Activated T-helper 2 cell treated with anti-CD3 and anti-CD28 coated beads, Interferon-gamma antibody, Interleukin-2, Interleukin-4, amounts not matched to agents 10 μg/mL and 5 μg/mL and 100 μg/mL, durations not matched to agents 14 hours and 24 hours and 36 hours (primary cell): ENCODE measurements at regions not wholly inside any gene's neighbourhood (a gene's known extent, or its start where the extent isn't known, plus 50 kb on each side); places are given as distances from the start of the nearest gene placed in this dataset.
"Not testable (repeated sequence)": the region's sequence is repeated elsewhere in the genome, so short reads cannot be mapped to it uniquely, and the experiment has no call there.

Experiments used
- DNase-seq: peaks from one replicate; pipeline ENCODE4 v3.0.0; 2021; ENCODE audit warnings: low spot score
- H3K27ac Mint-ChIP-seq: one replicate; pipeline ENCODE4 v1.8.0; 2021; ENCODE audit warnings: mixed read lengths
- H3K27me3 Mint-ChIP-seq: one replicate; pipeline ENCODE4 v1.8.0; 2021; ENCODE audit warnings: low read depth, mixed read lengths
- H3K36me3 Mint-ChIP-seq: one replicate; pipeline ENCODE4 v1.8.0; 2021; ENCODE audit warnings: low read depth, mixed read lengths
- H3K4me1 Mint-ChIP-seq: one replicate; pipeline ENCODE4 v1.8.0; 2021; ENCODE audit warnings: low read depth, mixed read lengths
- H3K4me3 Mint-ChIP-seq: one replicate; pipeline ENCODE4 v1.8.0; 2021; ENCODE audit warnings: low read depth, mild to moderate bottlenecking, moderate library complexity, mixed read lengths
- H3K9me3 Mint-ChIP-seq: one replicate; pipeline ENCODE4 v1.8.0; 2021; ENCODE audit warnings: mixed read lengths
- intact Hi-C: fragments of 100-400 bp; cut with micrococcal nuclease; formaldehyde crosslinking; loops from one replicate; pipeline ENCODE4 v1.15.1; 2023

- intact Hi-C loops, result no loop called here
- no peaks in the 10 kb centered on the region for H3K4me1 Mint-ChIP-seq
These were observed 761.9 kb upstream of the SLITRK5 start for GRCh38 chr13:86909318-86909717.

GRCh38 chr13:86914757-86915156, 756.4 kb upstream of the SLITRK5 start:
- Mint-ChIP-seq H3K4me3 (no peak overlapping the region), H3K27me3 (no peaks in the 10 kb centered on the region), H3K9me3 (peaks cover 19% of the 10 kb centered on the region), H3K4me1 (no peaks in the 10 kb centered on the region), H3K36me3 (no peaks in the 10 kb centered on the region), H3K27ac (no peak overlapping the region)
- DNase-seq, result no peak
- intact Hi-C loops, result no loop called here

More at GRCh38 chr13:86909318-86909717, 761.9 kb upstream of the SLITRK5 start:
- no peaks in the 10 kb centered on the region for H3K36me3 Mint-ChIP-seq
- H3K27ac Mint-ChIP-seq, result no peak overlapping the region
- H3K9me3 Mint-ChIP-seq, result peaks cover 10% of the 10 kb centered on the region
- no peaks in the 10 kb centered on the region for H3K27me3 Mint-ChIP-seq
- no peak overlapping the region for H3K4me3 Mint-ChIP-seq
- no peak for DNase-seq

GRCh38 chr13:86917438-86917837, 753.7 kb upstream of the SLITRK5 start:
- H3K27me3 Mint-ChIP-seq, H3K4me3 Mint-ChIP-seq, H3K27ac Mint-ChIP-seq, H3K36me3 Mint-ChIP-seq, DNase-seq, intact Hi-C loops, H3K4me1 Mint-ChIP-seq: not testable (repeated sequence)
- peaks cover 16% of the 10 kb centered on the region for H3K9me3 Mint-ChIP-seq

GRCh38 chr13:86918682-86919081, 752.5 kb upstream of the SLITRK5 start:
- H3K4me1 Mint-ChIP-seq, result no peaks in the 10 kb centered on the region
- no peaks in the 10 kb centered on the region for H3K27me3 Mint-ChIP-seq
- DNase-seq, result no peak
- intact Hi-C loops, result no loop called here
- H3K4me3 Mint-ChIP-seq, result no peak overlapping the region
- H3K27ac Mint-ChIP-seq, result no peak overlapping the region
- peaks cover 10% of the 10 kb centered on the region for H3K9me3 Mint-ChIP-seq
- H3K36me3 Mint-ChIP-seq, result no peaks in the 10 kb centered on the region

GRCh38 chr13:86920961-86921360, 750.2 kb upstream of the SLITRK5 start:
- no peaks in the 10 kb centered on the region for H3K36me3 Mint-ChIP-seq
- no peaks in the 10 kb centered on the region for H3K4me1 Mint-ChIP-seq
- intact Hi-C loops, result no loop called here
- H3K27me3 Mint-ChIP-seq, result no peaks in the 10 kb centered on the region
- DNase-seq, result no peak
- no peak overlapping the region for H3K4me3 Mint-ChIP-seq
- H3K27ac Mint-ChIP-seq, result no peak overlapping the region
- peaks cover 5% of the 10 kb centered on the region for H3K9me3 Mint-ChIP-seq

- intact Hi-C loops, result no loop called here
- Mint-ChIP-seq H3K9me3 (peaks cover 13% of the 10 kb centered on the region), H3K27ac (no peak overlapping the region), H3K4me3 (no peak overlapping the region), H3K4me1 (no peaks in the 10 kb centered on the region), H3K27me3 (no peaks in the 10 kb centered on the region), H3K36me3 (no peaks in the 10 kb centered on the region)
- DNase-seq, result no peak
These were observed 748.2 kb upstream of the SLITRK5 start for GRCh38 chr13:86922936-86923335.

GRCh38 chr13:86926916-86927315, 744.3 kb upstream of the SLITRK5 start:
- H3K27me3 Mint-ChIP-seq, H3K4me3 Mint-ChIP-seq, H3K4me1 Mint-ChIP-seq, DNase-seq, H3K27ac Mint-ChIP-seq, intact Hi-C loops, H3K36me3 Mint-ChIP-seq: not testable (repeated sequence)
- peaks cover 16% of the 10 kb centered on the region for H3K9me3 Mint-ChIP-seq

- DNase-seq, result no peak
- Mint-ChIP-seq H3K36me3 (no peaks in the 10 kb centered on the region), H3K9me3 (peaks cover 9% of the 10 kb centered on the region), H3K27me3 (no peaks in the 10 kb centered on the region), H3K27ac (no peak overlapping the region), H3K4me1 (no peaks in the 10 kb centered on the region), H3K4me3 (no peak overlapping the region)
- intact Hi-C loops, result no loop called here
These were observed 738.3 kb upstream of the SLITRK5 start for GRCh38 chr13:86932776-86933334.

GRCh38 chr13:86933676-86934075, 737.5 kb upstream of the SLITRK5 start:
- DNase-seq, result no peak
- Mint-ChIP-seq H3K27ac (no peak overlapping the region), H3K27me3 (no peaks in the 10 kb centered on the region), H3K36me3 (no peaks in the 10 kb centered on the region), H3K4me3 (no peak overlapping the region), H3K4me1 (no peaks in the 10 kb centered on the region), H3K9me3 (peaks cover 9% of the 10 kb centered on the region)
- intact Hi-C loops, result no loop called here

- DNase-seq, result no peak
- Mint-ChIP-seq H3K4me1 (no peaks in the 10 kb centered on the region), H3K9me3 (peaks cover 11% of the 10 kb centered on the region), H3K4me3 (no peak overlapping the region), H3K27ac (no peak overlapping the region), H3K27me3 (no peaks in the 10 kb centered on the region), H3K36me3 (no peaks in the 10 kb centered on the region)
- intact Hi-C loops, result no loop called here
These were observed 733.9 kb upstream of the SLITRK5 start for GRCh38 chr13:86937316-86937715.

GRCh38 chr13:86945584-86945983, 725.6 kb upstream of the SLITRK5 start:
- no peak for DNase-seq
- Mint-ChIP-seq H3K9me3 (peaks cover 9% of the 10 kb centered on the region), H3K4me1 (no peaks in the 10 kb centered on the region), H3K4me3 (no peak overlapping the region), H3K36me3 (no peaks in the 10 kb centered on the region), H3K27me3 (no peaks in the 10 kb centered on the region), H3K27ac (no peak overlapping the region)
- intact Hi-C loops, result no loop called here

GRCh38 chr13:86946734-86947133, 724.4 kb upstream of the SLITRK5 start:
- Mint-ChIP-seq H3K27me3 (no peaks in the 10 kb centered on the region), H3K4me1 (no peaks in the 10 kb centered on the region), H3K9me3 (peaks cover 8% of the 10 kb centered on the region), H3K4me3 (no peak overlapping the region), H3K36me3 (no peaks in the 10 kb centered on the region), H3K27ac (no peak overlapping the region)
- intact Hi-C loops, result no loop called here
- no peak for DNase-seq

- H3K36me3 Mint-ChIP-seq, result no peaks in the 10 kb centered on the region
- no peaks in the 10 kb centered on the region for H3K27me3 Mint-ChIP-seq
- H3K4me3 Mint-ChIP-seq, result no peak overlapping the region
- no peak overlapping the region for H3K27ac Mint-ChIP-seq
- H3K9me3 Mint-ChIP-seq, result peaks cover 22% of the 10 kb centered on the region
- no peak for DNase-seq
- intact Hi-C loops, result no loop called here
- H3K4me1 Mint-ChIP-seq, result no peaks in the 10 kb centered on the region
These were observed 716.8 kb upstream of the SLITRK5 start for GRCh38 chr13:86954341-86954740.

- no peak overlapping the region for H3K27ac Mint-ChIP-seq
These were observed 710.3 kb upstream of the SLITRK5 start for GRCh38 chr13:86960876-86961275.

More at GRCh38 chr13:86960876-86961275, 710.3 kb upstream of the SLITRK5 start:
- Mint-ChIP-seq H3K4me1 (no peaks in the 10 kb centered on the region), H3K9me3 (peaks cover 24% of the 10 kb centered on the region), H3K4me3 (no peak overlapping the region), H3K27me3 (no peaks in the 10 kb centered on the region), H3K36me3 (no peaks in the 10 kb centered on the region)
- intact Hi-C loops, result no loop called here
- DNase-seq, result no peak
